ENCODE measurements at regions not wholly inside any gene's neighbourhood (a gene's known extent, or its start where the extent isn't known, plus 50 kb on each side); places are given as distances from the start of the nearest gene placed in this dataset.
"Not testable (repeated sequence)": the region's sequence is repeated elsewhere in the genome, so short reads cannot be mapped to it uniquely, and the experiment has no call there.

DNA sequence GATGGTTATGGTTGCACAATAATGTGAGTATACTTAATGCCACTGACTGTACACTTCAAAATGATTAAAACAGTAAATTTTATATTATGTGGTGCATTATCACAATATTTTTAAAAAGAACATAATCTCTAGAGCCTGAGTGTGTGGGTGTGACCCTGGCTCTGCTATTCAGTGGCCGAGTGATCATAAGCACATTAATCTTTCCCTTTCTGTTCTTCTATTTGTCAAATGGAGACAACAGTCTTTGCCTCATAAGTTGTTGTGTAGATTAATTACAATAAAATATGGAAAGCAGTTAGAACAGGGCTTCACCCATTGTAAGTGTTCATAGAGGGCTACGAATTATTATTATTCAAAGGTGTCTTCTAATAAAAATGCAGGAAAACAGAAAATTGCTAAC lies 548.6 kb downstream of the HTR1B start:
- in situ Hi-C loops (cut with HindIII; ENCODE audit: low sequenced_read_pairs): no loop called here
- TF ChIP-seq, protein P1, sequence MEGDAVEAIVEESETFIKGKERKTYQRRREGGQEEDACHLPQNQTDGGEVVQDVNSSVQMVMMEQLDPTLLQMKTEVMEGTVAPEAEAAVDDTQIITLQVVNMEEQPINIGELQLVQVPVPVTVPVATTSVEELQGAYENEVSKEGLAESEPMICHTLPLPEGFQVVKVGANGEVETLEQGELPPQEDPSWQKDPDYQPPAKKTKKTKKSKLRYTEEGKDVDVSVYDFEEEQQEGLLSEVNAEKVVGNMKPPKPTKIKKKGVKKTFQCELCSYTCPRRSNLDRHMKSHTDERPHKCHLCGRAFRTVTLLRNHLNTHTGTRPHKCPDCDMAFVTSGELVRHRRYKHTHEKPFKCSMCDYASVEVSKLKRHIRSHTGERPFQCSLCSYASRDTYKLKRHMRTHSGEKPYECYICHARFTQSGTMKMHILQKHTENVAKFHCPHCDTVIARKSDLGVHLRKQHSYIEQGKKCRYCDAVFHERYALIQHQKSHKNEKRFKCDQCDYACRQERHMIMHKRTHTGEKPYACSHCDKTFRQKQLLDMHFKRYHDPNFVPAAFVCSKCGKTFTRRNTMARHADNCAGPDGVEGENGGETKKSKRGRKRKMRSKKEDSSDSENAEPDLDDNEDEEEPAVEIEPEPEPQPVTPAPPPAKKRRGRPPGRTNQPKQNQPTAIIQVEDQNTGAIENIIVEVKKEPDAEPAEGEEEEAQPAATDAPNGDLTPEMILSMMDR (IDR thresholded peaks at IDR 0.05; ENCODE audit: low read depth, low read length, missing control alignments): no peak
- no peak overlapping the region for H3K4me3 ChIP-seq (ENCODE audit: low read depth, low read length)
- DNase-seq (ENCODE audit: low read depth): no peak

DNA sequence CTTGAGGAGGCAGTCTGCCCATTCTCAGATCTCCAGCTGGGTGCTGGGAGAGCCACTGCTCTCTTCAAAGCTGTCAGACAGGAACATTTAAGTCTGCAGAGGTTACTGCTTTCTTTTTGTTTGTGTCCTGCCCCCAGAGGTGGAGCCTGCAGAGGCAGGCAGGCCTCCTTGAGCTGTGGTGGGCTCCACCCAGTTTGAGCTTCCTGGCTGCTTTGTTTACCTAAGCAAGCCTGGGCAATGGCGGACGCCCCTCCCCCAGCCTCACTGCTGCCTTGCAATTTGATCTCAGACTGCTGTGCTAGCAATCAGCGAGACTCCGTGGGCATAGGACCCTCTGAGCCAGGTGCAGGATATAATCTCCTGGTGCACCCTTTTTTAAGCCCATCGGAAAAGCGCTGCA lies 557.8 kb downstream of the HTR1B start:
- DNase-seq (ENCODE audit: low read depth); in situ Hi-C loops (cut with HindIII; ENCODE audit: low sequenced_read_pairs); H3K4me3 ChIP-seq (ENCODE audit: low read depth, low read length): not testable (repeated sequence)

DNA sequence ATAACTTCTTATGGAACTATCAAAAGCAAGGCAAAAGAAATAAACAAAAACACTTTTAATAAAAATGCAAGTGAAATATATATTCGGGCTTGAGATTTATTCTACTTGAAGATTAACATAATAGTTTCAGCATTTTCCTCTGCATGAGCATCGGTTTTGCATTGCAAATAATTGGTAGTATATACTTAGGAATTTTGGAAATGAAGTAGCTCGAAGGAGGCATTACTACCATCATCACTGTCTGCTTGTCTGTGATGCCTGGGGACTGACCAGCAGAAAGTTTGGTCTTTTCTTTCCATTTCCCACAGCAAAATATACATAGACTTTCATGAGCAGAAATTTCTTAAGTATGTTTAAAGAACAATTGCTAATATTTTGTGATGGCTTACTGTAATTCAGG lies 570.7 kb downstream of the HTR1B start:
- no peak overlapping the region for H3K4me3 ChIP-seq (ENCODE audit: low read depth, low read length)
- in situ Hi-C loops (cut with HindIII; ENCODE audit: low sequenced_read_pairs): no loop called here
- TF ChIP-seq, protein P1 (IDR thresholded peaks at IDR 0.05; ENCODE audit: low read depth, low read length, missing control alignments): no peak
- DNase-seq (ENCODE audit: low read depth): no peak

DNA sequence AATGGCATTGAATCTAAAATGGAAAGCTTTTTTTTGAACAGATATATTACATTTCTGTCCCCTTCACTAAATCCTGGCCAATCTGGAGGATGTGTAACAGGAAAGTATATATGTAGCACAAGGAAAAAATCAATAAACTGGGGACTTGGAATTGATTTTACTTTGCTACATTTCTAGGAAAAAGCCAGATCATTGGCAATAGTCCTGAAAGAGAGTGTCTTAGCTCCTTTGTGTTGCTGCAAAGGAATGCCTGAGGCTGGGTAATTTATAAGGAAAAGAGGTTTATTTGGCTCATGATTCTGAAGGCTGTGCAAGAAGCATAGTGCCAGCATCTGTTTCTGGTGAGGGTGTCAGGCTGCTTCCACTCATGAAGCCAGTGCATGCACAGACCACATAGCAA lies 574.9 kb downstream of the HTR1B start:
- TF ChIP-seq, protein P1 (IDR thresholded peaks at IDR 0.05; ENCODE audit: low read depth, low read length, missing control alignments): no peak
- no peak overlapping the region for H3K4me3 ChIP-seq (ENCODE audit: low read depth, low read length)
- in situ Hi-C loops (cut with HindIII; ENCODE audit: low sequenced_read_pairs): no loop called here
- DNase-seq (ENCODE audit: low read depth): no peak

DNA sequence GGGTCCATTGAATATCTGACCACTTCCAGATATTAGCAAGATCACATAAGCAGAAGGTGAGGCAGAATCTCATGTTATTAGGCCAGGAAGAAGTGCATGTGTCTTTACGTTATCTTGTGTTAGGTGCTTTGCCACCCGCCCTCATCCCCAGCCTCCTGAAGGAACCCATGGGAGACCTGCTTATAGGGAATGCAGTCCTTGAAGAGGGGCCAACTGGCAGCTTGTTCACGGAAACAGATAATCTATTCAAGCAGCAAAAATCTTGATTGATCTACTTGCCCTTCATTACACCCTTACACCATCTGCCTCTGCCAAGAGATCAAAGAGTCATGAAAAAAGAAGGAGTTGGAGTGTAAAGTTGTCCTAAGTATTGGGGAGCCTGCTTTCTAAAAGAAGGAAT lies 576.4 kb downstream of the HTR1B start:
- DNase-seq (ENCODE audit: low read depth): no peak
- in situ Hi-C loops (cut with HindIII; ENCODE audit: low sequenced_read_pairs): no loop called here
- no peak overlapping the region for H3K4me3 ChIP-seq (ENCODE audit: low read depth, low read length)
- TF ChIP-seq, protein P1 (IDR thresholded peaks at IDR 0.05; ENCODE audit: low read depth, low read length, missing control alignments): no peak

DNA sequence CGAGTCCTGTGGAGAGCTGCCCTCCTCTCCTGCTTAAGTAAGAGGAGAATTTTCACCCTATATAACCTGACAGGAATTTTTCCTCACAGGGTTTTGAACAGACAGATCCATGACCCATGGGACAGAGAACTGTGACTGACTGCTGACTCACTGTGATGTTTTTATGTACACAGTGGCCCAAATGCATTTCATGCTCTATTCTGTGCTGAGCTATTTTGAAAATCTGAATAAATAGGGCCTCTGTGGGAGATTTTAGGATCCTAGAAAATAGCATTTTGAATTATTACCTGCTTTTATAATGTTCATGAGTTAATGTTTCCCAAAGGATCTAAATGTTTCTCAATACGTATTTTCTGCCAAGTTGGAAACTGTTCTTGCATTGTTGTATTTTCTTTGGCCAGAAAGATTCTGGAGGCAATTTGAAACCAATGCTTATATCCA lies 577.4 kb downstream of the HTR1B start:
- DNase-seq (ENCODE audit: low read depth): no peak
- TF ChIP-seq, protein P1 (IDR thresholded peaks at IDR 0.05; ENCODE audit: low read depth, low read length, missing control alignments): no peak
- no peak overlapping the region for H3K4me3 ChIP-seq (ENCODE audit: low read depth, low read length)
- in situ Hi-C loops (cut with HindIII; ENCODE audit: low sequenced_read_pairs): no loop called here

DNA sequence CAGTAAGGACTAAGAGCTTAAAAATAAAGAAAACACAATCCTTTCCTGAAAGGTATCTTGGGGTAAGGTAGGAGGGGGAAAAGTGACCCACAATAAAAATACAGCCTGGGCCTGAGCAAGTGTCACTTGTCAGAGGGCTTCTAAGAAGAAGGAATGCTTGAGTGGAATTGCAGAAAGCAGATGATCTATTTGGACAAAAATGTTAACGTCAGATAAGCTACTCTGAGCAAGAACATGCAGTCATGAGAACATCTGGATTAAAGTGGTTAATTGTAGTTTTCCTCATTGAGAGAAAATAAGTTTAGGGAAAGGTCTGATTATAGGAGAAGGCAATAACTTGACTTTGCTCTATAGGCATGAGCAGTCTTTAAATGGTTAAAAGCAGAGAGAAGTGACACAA lies 581.9 kb downstream of the HTR1B start:
- TF ChIP-seq, protein P1 (IDR thresholded peaks at IDR 0.05; ENCODE audit: low read depth, low read length, missing control alignments): no peak
- in situ Hi-C loops (cut with HindIII; ENCODE audit: low sequenced_read_pairs): no loop called here
- no peak overlapping the region for H3K4me3 ChIP-seq (ENCODE audit: low read depth, low read length)
- no peak for DNase-seq (ENCODE audit: low read depth)

Data from astrocyte of the cerebellum (primary cell).